22Rv1 (cell line): ENCODE measurements at regions not wholly inside any gene's neighbourhood (a gene's known extent, or its start where the extent isn't known, plus 50 kb on each side); places are given as distances from the start of the nearest gene placed in this dataset.

Experiments
- H3K27ac ChIP-seq: fragments of 450-650 bp; 2 replicates; pipeline ENCODE4 v1.5.1; 2017
- ZFX ChIP-seq: fragments of 450-650 bp; IDR thresholded peaks from 2 replicates; pipeline ENCODE4 v1.6.1; 2017; ENCODE audit warnings: antibody characterized with exemption, borderline replicate concordance
- TF ChIP-seq, protein P1 (sequence below): fragments of 450-650 bp; IDR thresholded peaks from 2 replicates; pipeline ENCODE4 v1.5.1; 2017; ENCODE audit warnings: mild to moderate bottlenecking

DNA sequence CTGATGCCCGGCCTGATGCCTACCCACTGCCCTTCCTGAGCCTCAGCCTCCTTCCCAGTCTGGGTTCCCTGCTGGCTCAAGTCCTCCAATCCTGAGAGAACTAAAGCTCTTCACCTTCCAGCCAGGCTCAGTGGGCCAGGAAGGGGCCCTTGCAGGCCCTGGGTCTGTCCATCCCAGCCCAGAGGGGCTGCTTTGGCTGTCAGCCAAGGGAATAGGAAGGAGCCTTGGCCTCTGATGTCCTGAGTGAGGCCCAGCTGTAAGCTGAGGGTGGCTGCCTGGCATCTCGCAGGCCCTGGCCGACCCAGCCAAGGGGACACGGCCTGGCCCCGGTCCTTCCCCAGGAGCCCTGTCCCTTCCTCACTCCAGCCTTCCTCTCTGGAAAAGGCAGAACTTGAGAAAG, 83.4 kb downstream of the DHCR7 start:
- TF ChIP-seq, protein P1, sequence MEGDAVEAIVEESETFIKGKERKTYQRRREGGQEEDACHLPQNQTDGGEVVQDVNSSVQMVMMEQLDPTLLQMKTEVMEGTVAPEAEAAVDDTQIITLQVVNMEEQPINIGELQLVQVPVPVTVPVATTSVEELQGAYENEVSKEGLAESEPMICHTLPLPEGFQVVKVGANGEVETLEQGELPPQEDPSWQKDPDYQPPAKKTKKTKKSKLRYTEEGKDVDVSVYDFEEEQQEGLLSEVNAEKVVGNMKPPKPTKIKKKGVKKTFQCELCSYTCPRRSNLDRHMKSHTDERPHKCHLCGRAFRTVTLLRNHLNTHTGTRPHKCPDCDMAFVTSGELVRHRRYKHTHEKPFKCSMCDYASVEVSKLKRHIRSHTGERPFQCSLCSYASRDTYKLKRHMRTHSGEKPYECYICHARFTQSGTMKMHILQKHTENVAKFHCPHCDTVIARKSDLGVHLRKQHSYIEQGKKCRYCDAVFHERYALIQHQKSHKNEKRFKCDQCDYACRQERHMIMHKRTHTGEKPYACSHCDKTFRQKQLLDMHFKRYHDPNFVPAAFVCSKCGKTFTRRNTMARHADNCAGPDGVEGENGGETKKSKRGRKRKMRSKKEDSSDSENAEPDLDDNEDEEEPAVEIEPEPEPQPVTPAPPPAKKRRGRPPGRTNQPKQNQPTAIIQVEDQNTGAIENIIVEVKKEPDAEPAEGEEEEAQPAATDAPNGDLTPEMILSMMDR, result no peak
- no peak for TF ChIP-seq ZFX
- H3K27ac ChIP-seq, result no peak overlapping the region

DNA sequence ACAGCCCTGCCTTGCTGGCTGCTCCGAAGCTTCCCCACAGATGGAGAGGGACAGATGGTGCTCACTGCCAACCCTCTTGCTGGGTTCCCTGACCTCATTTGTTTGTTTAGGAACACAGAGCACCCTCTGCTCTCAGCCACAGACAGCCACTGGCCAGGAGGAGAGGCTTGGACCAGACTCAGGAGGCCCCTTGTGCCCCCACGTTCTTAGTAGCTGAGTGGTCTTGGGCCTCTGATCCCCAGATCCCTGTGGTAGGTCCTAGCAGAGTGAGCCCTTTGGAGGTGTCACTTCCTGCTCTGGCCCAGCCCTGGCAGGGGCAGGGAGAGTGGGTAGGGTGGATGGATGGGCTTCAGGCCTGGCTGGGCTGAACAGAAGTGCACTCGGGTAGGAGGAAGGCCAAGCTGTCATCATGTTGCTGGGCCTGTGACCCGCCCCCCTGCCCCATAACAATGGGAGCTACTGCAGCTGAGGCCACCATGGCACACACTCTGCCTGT, 84.0 kb downstream of the DHCR7 start:
- H3K27ac ChIP-seq, result no peak overlapping the region
- TF ChIP-seq, protein P1, result no peak
- TF ChIP-seq ZFX, result no peak

DNA sequence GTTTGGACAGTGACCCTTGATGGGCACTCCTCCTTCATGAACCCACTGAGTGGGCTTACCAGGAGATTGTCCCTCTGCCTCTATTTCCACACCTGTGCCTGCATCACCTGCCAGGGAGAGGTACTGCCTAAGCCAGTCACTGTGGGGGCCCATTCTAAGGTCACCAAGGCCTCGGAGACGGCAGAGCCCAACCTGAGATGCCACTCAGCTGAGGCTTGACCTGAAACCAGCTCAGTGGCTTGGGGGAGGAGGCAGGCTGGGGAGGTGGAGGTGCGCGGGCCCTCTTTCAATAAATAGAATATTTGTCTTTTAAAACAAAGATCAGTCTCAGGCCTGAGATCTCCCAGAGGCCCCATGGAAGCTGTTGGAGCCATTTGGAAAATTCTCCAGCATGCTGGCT, 84.5 kb downstream of the DHCR7 start:
- no peak for TF ChIP-seq ZFX
- H3K27ac ChIP-seq, result no peak overlapping the region

DNA sequence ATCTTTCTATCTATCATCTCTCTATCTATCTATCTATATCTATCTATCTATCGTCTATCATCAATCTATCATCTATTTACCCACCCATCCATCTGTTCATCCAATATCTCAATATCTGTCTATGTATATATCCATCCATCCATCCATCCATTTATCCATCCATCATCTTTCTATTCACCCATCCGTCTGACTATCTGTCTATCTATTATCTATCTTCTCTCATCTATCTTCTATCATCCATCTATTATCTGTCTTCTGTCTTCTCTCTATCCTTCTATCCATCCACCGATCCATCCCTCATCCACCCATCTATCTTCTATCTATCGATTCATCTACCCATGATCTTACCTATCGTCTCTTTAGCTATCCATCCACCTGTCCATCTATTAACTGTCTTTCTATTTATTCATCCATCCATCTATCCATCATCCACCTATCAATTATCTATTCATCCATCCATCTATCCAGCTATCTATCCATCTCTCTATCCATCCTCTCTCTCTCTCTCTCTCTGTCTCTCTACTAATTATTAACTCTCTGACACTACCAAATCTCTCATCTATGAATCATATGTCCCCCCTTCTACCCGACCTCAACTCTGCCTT, 89.1 kb downstream of the DHCR7 start:
- no peak overlapping the region for H3K27ac ChIP-seq
- TF ChIP-seq ZFX, result no peak

DNA sequence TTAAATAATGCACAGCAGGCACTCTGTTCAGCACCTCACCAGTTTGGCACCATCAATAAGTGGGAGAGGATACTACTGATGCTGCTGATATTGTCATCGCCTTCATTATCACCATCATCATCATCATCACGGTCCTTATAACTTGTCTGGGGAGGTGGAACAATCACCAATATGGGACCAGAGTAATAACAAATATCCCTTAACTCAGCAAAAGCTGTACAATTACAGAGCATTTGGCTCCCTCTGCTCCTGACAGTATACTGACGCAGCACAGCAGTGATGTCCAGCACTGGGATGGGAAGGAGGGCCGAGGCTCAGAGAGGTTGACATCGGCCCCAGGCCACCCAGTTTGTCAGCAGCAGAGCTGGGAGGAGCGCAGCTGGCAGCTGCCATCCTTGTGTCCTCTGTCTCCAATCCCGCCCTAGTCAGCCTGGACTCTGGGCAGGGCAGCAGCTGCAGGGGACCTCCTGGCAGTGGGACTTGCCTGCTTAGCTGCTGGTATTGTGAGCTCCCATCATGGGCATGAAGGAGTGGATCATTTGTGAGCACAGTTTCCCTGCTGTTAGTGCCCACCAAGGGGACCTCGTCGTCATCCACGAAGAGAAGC, 90.0 kb downstream of the DHCR7 start:
- TF ChIP-seq, protein P1, result no peak
- no peak for TF ChIP-seq ZFX
- no peak overlapping the region for H3K27ac ChIP-seq

DNA sequence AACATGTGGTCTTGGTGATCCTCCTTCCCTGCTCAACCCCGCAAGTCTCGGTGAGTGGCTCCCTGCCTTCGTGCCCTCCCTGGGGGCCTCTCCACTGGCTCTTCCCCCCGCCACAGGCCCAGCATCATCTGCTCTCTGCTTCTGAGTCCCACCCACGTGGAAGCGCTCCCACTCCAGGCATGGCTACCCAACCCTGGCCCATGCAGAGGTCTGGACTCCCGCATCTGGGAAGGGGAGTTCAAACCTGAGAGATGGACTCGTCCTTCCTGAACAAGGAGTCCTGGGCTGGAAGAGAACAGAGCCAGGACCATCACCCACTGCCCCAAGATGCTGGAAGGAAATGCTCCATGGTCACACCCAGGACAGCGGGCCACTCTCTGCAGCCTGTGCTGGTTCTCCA, 90.8 kb downstream of the DHCR7 start:
- no peak overlapping the region for H3K27ac ChIP-seq
- TF ChIP-seq ZFX, result no peak
- TF ChIP-seq, protein P1, result no peak

DNA sequence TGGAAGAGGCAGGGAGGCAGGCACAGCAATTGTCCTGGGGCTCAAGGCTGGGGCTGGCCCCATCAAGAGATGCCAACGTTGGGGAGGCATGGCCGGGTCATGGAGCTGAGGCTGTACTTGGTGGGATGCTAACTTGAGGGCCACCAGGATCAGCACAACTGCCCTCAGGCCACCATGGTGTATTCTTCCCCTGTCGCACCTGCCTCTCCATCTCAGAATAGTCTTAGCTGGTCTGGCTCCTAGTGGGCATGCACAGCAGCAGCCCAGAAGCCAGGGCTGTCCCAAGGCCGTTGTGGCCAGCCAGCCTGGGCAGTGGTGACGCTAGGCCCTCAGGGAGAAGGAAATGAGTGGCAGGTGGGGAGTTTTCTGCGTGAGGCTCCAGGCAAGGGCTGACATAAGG, 91.3 kb downstream of the DHCR7 start:
- no peak overlapping the region for H3K27ac ChIP-seq
- TF ChIP-seq, protein P1, result no peak
- no peak for TF ChIP-seq ZFX

DNA sequence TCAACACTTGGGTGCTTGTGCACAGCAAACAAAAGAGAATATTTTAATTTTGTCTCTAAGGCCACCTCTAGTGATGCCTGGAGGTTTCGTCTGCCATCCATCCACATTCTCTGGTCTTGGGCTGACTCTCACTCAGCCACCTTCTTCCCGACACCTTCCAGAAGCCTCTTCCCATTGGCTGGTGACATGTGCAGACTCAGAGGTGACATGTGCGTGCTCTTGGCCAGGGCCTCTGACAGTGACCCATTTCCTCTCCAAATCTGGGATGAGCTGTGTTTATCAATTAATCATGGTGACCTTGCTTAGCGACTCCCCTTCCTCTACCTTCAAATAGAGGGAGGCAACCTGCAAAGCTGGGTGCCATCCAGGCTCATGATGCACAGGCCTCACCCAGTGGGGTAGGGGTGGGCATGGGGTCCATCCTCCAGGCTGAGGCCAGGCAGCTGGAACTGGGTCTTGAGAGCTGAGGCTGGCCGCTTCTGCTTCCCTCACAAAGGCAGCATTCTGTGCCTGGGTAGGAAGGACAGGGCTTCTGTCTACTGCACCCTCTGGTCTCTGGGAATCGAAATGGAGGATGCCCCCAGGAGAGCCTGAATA, 91.8 kb downstream of the DHCR7 start:
- TF ChIP-seq ZFX, result no peak
- TF ChIP-seq, protein P1, result no peak

More for the DNA sequence above, 91.8 kb downstream of the DHCR7 start:
- no peak overlapping the region for H3K27ac ChIP-seq
